ENCODE measurements at regions not wholly inside any gene's neighbourhood (a gene's known extent, or its start where the extent isn't known, plus 50 kb on each side); places are given as distances from the start of the nearest gene placed in this dataset.

GRCh38 chr10:42960491-42960990 is 116.3 kb upstream of the RET start:
- DNase-seq: no peak
- H2AFZ ChIP-seq (ENCODE audit: insufficient read depth, low read depth, low read length, poor library complexity, severe bottlenecking): peak overlapping the region; percentile 44
- peaks cover 42 to 49% of the 10 kb centered on the region in 2 donors for H3K4me1 ChIP-seq (ENCODE audit: control insufficient read depth in 1 of 2, insufficient read depth in 2 of 2, low read length in 2 of 2)
- intact Hi-C loops (cut with micrococcal nuclease): no loop called here
- Mint-ChIP-seq H3K27me3 (ENCODE audit: low read depth in 3 of 3) (peaks cover 0 to 3% (median 0%) of the 10 kb centered on the region in 3 donors), H3K4me1 (peaks cover 57% of the 10 kb centered on the region), H3K4me3 (no peak overlapping the region), H3K27ac (peak overlapping the region in 2 of 7 donors; percentile 1 to 60), H3K9me3 (peaks cover 0 to 2% (median 0%) of the 10 kb centered on the region in 7 donors), H3K36me3 (no peaks in the 10 kb centered on the region)
- WGBS (ENCODE audit: insufficient coverage): 65% methylated on average over 7 of the region's 7 CpGs
- H4K20me1 ChIP-seq (ENCODE audit: insufficient read depth, low read length): no peaks in the 10 kb centered on the region
- no peaks in the 10 kb centered on the region for H3K27me3 ChIP-seq (ENCODE audit: control insufficient read depth in 2 of 2, insufficient read depth in 2 of 2, low read length in 2 of 2)
- no peak overlapping the region for H3K9ac ChIP-seq (ENCODE audit: insufficient read depth, low read length, poor library complexity, severe bottlenecking)
- no peak for TF ChIP-seq CTCF (IDR thresholded peaks at IDR 0.05)
- no peak overlapping the region for H3K27ac ChIP-seq (ENCODE audit: low read depth in 1 of 2, low read length in 2 of 2)
- H3K9me3 ChIP-seq (replicated peaks in 1 of 2; ENCODE audit: control insufficient read depth in 1 of 2, insufficient read depth in 1 of 2, low read length in 2 of 2): no peaks in the 10 kb centered on the region
- H3K4me3 ChIP-seq (replicated peaks in 1 of 3; ENCODE audit: low read depth in 2 of 3, low read length in 3 of 3): no peak overlapping the region
- no peaks in the 10 kb centered on the region for H3K79me2 ChIP-seq (ENCODE audit: insufficient read depth, low read length)
- no peaks in the 10 kb centered on the region for H3K36me3 ChIP-seq (replicated peaks in 1 of 2; ENCODE audit: control insufficient read depth in 1 of 2, insufficient read depth in 2 of 2, low read length in 2 of 2)
- H3K4me2 ChIP-seq (replicated peaks; ENCODE audit: extremely low read depth, low read length, poor library complexity, severe bottlenecking): no peak overlapping the region

GRCh38 chr10:42960991-42961795 is 115.7 kb upstream of the RET start:
- Mint-ChIP-seq H3K4me3 (no peak overlapping the region), H3K27me3 (ENCODE audit: low read depth in 3 of 3) (peaks cover 0 to 3% (median 0%) of the 10 kb centered on the region in 3 donors), H3K36me3 (no peaks in the 10 kb centered on the region), H3K9me3 (no peaks in the 10 kb centered on the region), H3K4me1 (peaks cover 63% of the 10 kb centered on the region), H3K27ac (peak overlapping the region in 2 of 7 donors; percentile 1 to 46)
- Histone ChIP-seq H3K27ac (ENCODE audit: low read depth in 1 of 2, low read length in 2 of 2) (no peak overlapping the region), H3K27me3 (ENCODE audit: control insufficient read depth in 2 of 2, insufficient read depth in 2 of 2, low read length in 2 of 2) (no peaks in the 10 kb centered on the region), H3K36me3 (replicated peaks in 1 of 2; ENCODE audit: control insufficient read depth in 1 of 2, insufficient read depth in 2 of 2, low read length in 2 of 2) (no peaks in the 10 kb centered on the region), H3K4me3 (replicated peaks in 1 of 3; ENCODE audit: low read depth in 2 of 3, low read length in 3 of 3) (no peak overlapping the region), H2AFZ (ENCODE audit: insufficient read depth, low read depth, low read length, poor library complexity, severe bottlenecking) (peak overlapping the region; percentile 44), H3K9ac (ENCODE audit: insufficient read depth, low read length, poor library complexity, severe bottlenecking) (no peak overlapping the region), H3K4me2 (replicated peaks; ENCODE audit: extremely low read depth, low read length, poor library complexity, severe bottlenecking) (no peak overlapping the region), H4K20me1 (ENCODE audit: insufficient read depth, low read length) (no peaks in the 10 kb centered on the region), H3K79me2 (ENCODE audit: insufficient read depth, low read length) (no peaks in the 10 kb centered on the region), H3K4me1 (ENCODE audit: control insufficient read depth in 1 of 2, insufficient read depth in 2 of 2, low read length in 2 of 2) (peaks cover 42 to 49% of the 10 kb centered on the region in 2 donors), H3K9me3 (replicated peaks in 1 of 2; ENCODE audit: control insufficient read depth in 1 of 2, insufficient read depth in 1 of 2, low read length in 2 of 2) (no peaks in the 10 kb centered on the region)
- intact Hi-C loops (cut with micrococcal nuclease): no loop called here
- DNase-seq: no peak
- WGBS (ENCODE audit: insufficient coverage): 83% methylated on average over 6 of the region's 10 CpGs
- no peak for TF ChIP-seq CTCF (IDR thresholded peaks at IDR 0.05)
